HepG2 (cell line): ENCODE measurements at regions not wholly inside any gene's neighbourhood (a gene's known extent, or its start where the extent isn't known, plus 50 kb on each side); places are given as distances from the start of the nearest gene placed in this dataset.
A peak's percentile ranks its signal among the peaks of the same experiment; 100 is the strongest.
"Not testable (repeated sequence)": the region's sequence is repeated elsewhere in the genome, so short reads cannot be mapped to it uniquely, and the experiment has no call there.

ENCODE experiments used
- ATAC-seq: fragments of 200-7000 bp; cut with Tn5 transposase; 3 replicates; pipeline ENCODE4 v1.9.1; 2020; ENCODE audit warnings: mild to moderate bottlenecking, moderate library complexity
- BruUV-seq: library from RNA; stranded (reverse); fragments of 400-500 nt; replicated peaks from 2 replicates; lab custom pipeline; 2021; lab: Mats Ljungman, UMichigan
- CTCF ChIA-PET: fragments of 300-600 bp; formaldehyde crosslinking; extraction: SDS; loops from one replicate; lab custom pipeline; 2021; ENCODE audit warnings: low total read pairs, inconsistent platforms, low intra/inter-chr PET ratio; lab: Yijun Ruan, JAX
- POLR2A ChIA-PET: fragments of 350-600 bp; sonication (Branson Sonifier 250); formaldehyde crosslinking; loops from one replicate; lab custom pipeline; 2020; ENCODE audit warnings: antibody characterized with exemption, inconsistent platforms; lab: Yijun Ruan, JAX
- DNase-seq: peaks from one replicate; pipeline ENCODE4 v3.0.0-alpha.2; 2015; ENCODE audit warnings: low spot score
- FAIRE-seq: peaks from 3 replicates; lab custom pipeline; 2011; peaks lifted over from hg19 to GRCh38; lab: Jason Lieb, UNC
- H2AFZ ChIP-seq: one replicate; pipeline ENCODE4 v1.6.1; 2011; ENCODE audit warnings: low read length, inconsistent platforms
- H3K27ac ChIP-seq: fragments of 300-600 bp; 3 replicates; pipeline ENCODE4 v1.8.0; 2011; ENCODE audit warnings: mixed run types, mild to moderate bottlenecking, mixed read lengths, low read length, inconsistent platforms; ENCODE audit not compliant: insufficient read depth; ENCODE audit errors: extremely low read length
- H3K27me3 ChIP-seq, 2 experiments: fragments of 200-600 bp in 1 of 2; 2 replicates in 1 of 2; 3 replicates in 1 of 2; pipeline versions ENCODE4 v1.6.0 to v1.8.0; 2011; ENCODE audit warnings: low read length in 2 of 2, mild to moderate bottlenecking in 2 of 2, moderate library complexity in 2 of 2, inconsistent platforms in 1 of 2; ENCODE audit not compliant: insufficient read depth in 2 of 2, control insufficient read depth in 1 of 2
- H3K36me3 ChIP-seq, 2 experiments: fragments of 200-600 bp in 1 of 2; replicated peaks in 1 of 2; 2 replicates in 1 of 2; 3 replicates in 1 of 2; pipeline versions ENCODE4 v1.5.1 to v1.8.0; 2011; ENCODE audit warnings: low read length in 2 of 2, inconsistent platforms in 1 of 2; ENCODE audit not compliant: insufficient read depth in 2 of 2, control insufficient read depth in 1 of 2
- H3K4me1 ChIP-seq: 2 replicates; pipeline ENCODE4 v1.5.1; 2012; ENCODE audit warnings: low read length, inconsistent platforms; ENCODE audit not compliant: insufficient read depth
- H3K4me2 ChIP-seq: 2 replicates; pipeline ENCODE4 v1.6.0; 2011; ENCODE audit warnings: low read depth, low read length, inconsistent platforms
- H3K4me3 ChIP-seq, 3 experiments: fragments of 200-600 bp in 1 of 3; sonication (generic), shearing (Covaris generic) in 1 of 3; replicated peaks in 1 of 3; 2 replicates each; pipeline ENCODE4 v1.5.1; 2011 to 2016; ENCODE audit warnings: low read length in 3 of 3, inconsistent platforms in 2 of 3, low read depth in 2 of 3, mild to moderate bottlenecking in 2 of 3, control low read depth in 1 of 3, mixed read lengths in 1 of 3; ENCODE audit not compliant: insufficient read depth in 1 of 3
- H3K79me2 ChIP-seq: one replicate; pipeline ENCODE4 v1.6.1; 2011; ENCODE audit warnings: low read length, inconsistent platforms; ENCODE audit not compliant: insufficient read depth
- H3K9ac ChIP-seq: 2 replicates; pipeline ENCODE4 v1.6.0; 2011; ENCODE audit warnings: mild to moderate bottlenecking, low read depth, low read length, inconsistent platforms; ENCODE audit not compliant: insufficient read depth
- H3K9me3 ChIP-seq: 2 replicates; pipeline ENCODE4 v1.5.1; 2012; ENCODE audit warnings: mild to moderate bottlenecking, low read length
- H4K20me1 ChIP-seq: 2 replicates; pipeline ENCODE4 v1.6.0; 2011; ENCODE audit warnings: inconsistent platforms, mild to moderate bottlenecking, low read length, moderate library complexity; ENCODE audit not compliant: insufficient read depth
- ATM ChIP-seq: fragments of 450-650 bp; IDR thresholded peaks from 2 replicates; pipeline ENCODE4 v1.7.1; 2017; ENCODE audit warnings: mild to moderate bottlenecking, borderline replicate concordance
- RFX5 ChIP-seq: IDR thresholded peaks from 2 replicates; pipeline ENCODE4 v1.6.1; 2011; ENCODE audit warnings: low read depth, low read length, improper control_type of control experiment
- SMAD9 ChIP-seq: sonication (generic); formaldehyde crosslinking; IDR thresholded peaks from 2 replicates; pipeline ENCODE4 v1.5.1; 2020; ENCODE audit warnings: mild to moderate bottlenecking, missing genetic modification reagents
- SRSF1 ChIP-seq: fragments of 200-400 bp; formaldehyde crosslinking; optimal IDR thresholded peaks from 2 replicates; pipeline ENCODE3; 2017; ENCODE audit warnings: mild to moderate bottlenecking, low read depth, low read length, moderate library complexity
- TGIF2 ChIP-seq: IDR thresholded peaks from 2 replicates; pipeline ENCODE4 v1.6.1; 2016; ENCODE audit warnings: control low read depth, missing compliant biosample characterization
- TIGD3 ChIP-seq: sonication (generic); formaldehyde crosslinking; IDR thresholded peaks from 2 replicates; pipeline ENCODE4 v1.5.1; 2020; ENCODE audit warnings: mild to moderate bottlenecking, missing genetic modification reagents, borderline replicate concordance
- ZBTB7B ChIP-seq: sonication (generic); formaldehyde crosslinking; IDR thresholded peaks from 2 replicates; pipeline ENCODE4 v1.4.0; 2020; ENCODE audit warnings: missing genetic modification reagents
- ZNF329 ChIP-seq: sonication (generic); formaldehyde crosslinking; IDR thresholded peaks from 2 replicates; pipeline ENCODE4 v1.9.0; 2021; ENCODE audit warnings: low read depth, mild to moderate bottlenecking, missing genetic modification reagents
- ZNF33B ChIP-seq: sonication (generic); formaldehyde crosslinking; IDR thresholded peaks from 2 replicates; pipeline ENCODE4 v1.5.1; 2020; ENCODE audit warnings: mild to moderate bottlenecking, missing genetic modification reagents
- ZNF652 ChIP-seq: IDR thresholded peaks from 2 replicates; pipeline ENCODE4 v1.6.1; 2016; ENCODE audit warnings: low read depth, borderline replicate concordance
- ZNF792 ChIP-seq: IDR thresholded peaks from 2 replicates; pipeline ENCODE4 v1.6.1; 2016
- ZSCAN22 ChIP-seq: sonication (generic); formaldehyde crosslinking; IDR thresholded peaks from 2 replicates; pipeline ENCODE4 v1.4.0; 2020; ENCODE audit warnings: mild to moderate bottlenecking, missing genetic modification reagents
- WGBS: methylation state at CpG from one replicate; pipeline ENCODE4 v1.1.6; 2017; ENCODE audit warnings: low lambda C conversion rate; 5-methylcytosine and 5-hydroxymethylcytosine counted together
- in situ Hi-C: cut with HindIII; loops from 2 replicates; pipeline ENCODE4 v1.10.0; 2017; ENCODE audit warnings: low pct_unique_long_range_greater_than_20kb; ENCODE audit not compliant: extremely low pct_ligation_motif_present
- intact Hi-C: fragments of 100-400 bp; cut with micrococcal nuclease; formaldehyde crosslinking; loops from one replicate; pipeline ENCODE4 v1.10.0; 2022; ENCODE audit not compliant: unreplicated experiment
- TF ChIP-seq, protein P1 (sequence below): sonication (generic); formaldehyde crosslinking; IDR thresholded peaks from 2 replicates; pipeline ENCODE4 v1.9.0; 2022; ENCODE audit warnings: low read depth, missing genetic modification reagents

GRCh38 chr2:67331419-67332086 is 65.6 kb upstream of the ETAA1 start:
- H3K4me3 ChIP-seq, FAIRE-seq, POLR2A ChIA-PET: not testable (repeated sequence)

DNA sequence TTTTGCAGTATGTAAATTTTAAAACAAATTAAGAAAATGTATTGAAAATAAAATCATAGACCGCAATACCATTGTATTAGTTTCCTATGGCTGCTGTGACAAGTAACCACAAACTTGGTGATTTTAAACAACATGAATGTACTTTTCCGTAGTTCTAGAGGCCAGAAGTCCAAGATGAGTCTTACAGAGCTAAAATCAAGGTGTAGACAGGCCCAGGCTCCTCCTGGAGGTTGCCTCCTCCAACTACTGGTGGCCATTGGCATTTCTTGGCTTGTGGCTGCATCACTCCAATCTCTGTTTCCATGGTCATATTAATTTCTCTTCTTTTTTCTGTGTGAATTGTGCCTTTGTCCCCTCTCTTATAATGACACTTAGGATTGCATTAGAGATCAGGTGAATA is 59.2 kb upstream of the ETAA1 start:
- ATAC-seq: no peak
- H2AFZ ChIP-seq: no peak overlapping the region
- H3K9me3 ChIP-seq: no peaks in the 10 kb centered on the region
- H3K27me3 ChIP-seq: no peaks in the 10 kb centered on the region; a peak in 1 of 5 replicates
- no peaks in the 10 kb centered on the region for H3K79me2 ChIP-seq
- ChIA-PET CTCF (no interaction called here), POLR2A (no interaction called here)
- no peak overlapping the region for H3K4me2 ChIP-seq
- no peaks in the 10 kb centered on the region for H3K36me3 ChIP-seq
- no peak overlapping the region for H3K4me3 ChIP-seq
- WGBS: 46% methylated on average over 2 of the region's 2 CpGs
- no peaks in the 10 kb centered on the region for H4K20me1 ChIP-seq
- intact Hi-C loops: no loop called here
- H3K9ac ChIP-seq: no peak overlapping the region
- peak; percentile 15 for FAIRE-seq
- H3K4me1 ChIP-seq: no peaks in the 10 kb centered on the region
- DNase-seq: no peak
- BruUV-seq: no TSS peak
- no peak overlapping the region for H3K27ac ChIP-seq
- in situ Hi-C loops: no loop called here
- TF ChIP-seq ZBTB7B (CRISPR knock-in tag) (no peak), ZNF329 (no peak), SRSF1 (no peak), ZNF652 (CRISPR knock-in tag) (no peak), ZSCAN22 (no peak), TIGD3 (CRISPR knock-in tag) (no peak), ATM (no peak), ZNF792 (no peak), SMAD9 (CRISPR knock-in tag) (no peak), TGIF2 (CRISPR knock-in tag) (no peak), RFX5 (no peak), ZNF33B (CRISPR knock-in tag) (no peak)
- TF ChIP-seq, protein P1, sequence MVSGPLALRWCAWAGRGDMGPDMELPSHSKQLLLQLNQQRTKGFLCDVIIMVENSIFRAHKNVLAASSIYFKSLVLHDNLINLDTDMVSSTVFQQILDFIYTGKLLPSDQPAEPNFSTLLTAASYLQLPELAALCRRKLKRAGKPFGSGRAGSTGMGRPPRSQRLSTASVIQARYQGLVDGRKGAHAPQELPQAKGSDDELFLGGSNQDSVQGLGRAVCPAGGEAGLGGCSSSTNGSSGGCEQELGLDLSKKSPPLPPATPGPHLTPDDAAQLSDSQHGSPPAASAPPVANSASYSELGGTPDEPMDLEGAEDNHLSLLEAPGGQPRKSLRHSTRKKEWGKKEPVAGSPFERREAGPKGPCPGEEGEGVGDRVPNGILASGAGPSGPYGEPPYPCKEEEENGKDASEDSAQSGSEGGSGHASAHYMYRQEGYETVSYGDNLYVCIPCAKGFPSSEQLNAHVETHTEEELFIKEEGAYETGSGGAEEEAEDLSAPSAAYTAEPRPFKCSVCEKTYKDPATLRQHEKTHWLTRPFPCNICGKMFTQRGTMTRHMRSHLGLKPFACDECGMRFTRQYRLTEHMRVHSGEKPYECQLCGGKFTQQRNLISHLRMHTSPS (CRISPR knock-in tag): no peak

More at GRCh38 chr2:67331419-67332086, 65.6 kb upstream of the ETAA1 start:
- H3K4me2 ChIP-seq, intact Hi-C loops, H3K9me3 ChIP-seq, ATAC-seq, H3K27ac ChIP-seq, H4K20me1 ChIP-seq, BruUV-seq, H3K9ac ChIP-seq, CTCF ChIA-PET, H2AFZ ChIP-seq, H3K27me3 ChIP-seq, H3K36me3 ChIP-seq, H3K79me2 ChIP-seq, H3K4me1 ChIP-seq, DNase-seq, in situ Hi-C loops: not testable (repeated sequence)
- 17% methylated on average over 9 of the region's 9 CpGs for WGBS
